H7 (cell line): ENCODE measurements at regions not wholly inside any gene's neighbourhood (a gene's known extent, or its start where the extent isn't known, plus 50 kb on each side); places are given as distances from the start of the nearest gene placed in this dataset.
A peak's percentile ranks its signal among the peaks of the same experiment; 100 is the strongest.

Source experiments
- DNase-seq: peaks from one replicate; pipeline ENCODE4 v3.0.0; 2012
- H3K27me3 ChIP-seq: 2 replicates; pipeline ENCODE4 v1.6.0; 2011; ENCODE audit warnings: mild to moderate bottlenecking, low read length; ENCODE audit not compliant: control insufficient read depth, insufficient read depth
- H3K36me3 ChIP-seq: replicated peaks from 2 replicates; pipeline ENCODE4 v1.5.1; 2011; ENCODE audit warnings: low read length; ENCODE audit not compliant: control insufficient read depth, insufficient read depth
- H3K4me3 ChIP-seq: 2 replicates; pipeline ENCODE4 v1.5.1; 2011; ENCODE audit warnings: low read depth, mild to moderate bottlenecking, control low read depth, low read length, moderate library complexity; ENCODE audit not compliant: insufficient read depth

GRCh38 chr21:24976238-24976637, 631.0 kb downstream of the MRPL39 start:
- no peak for DNase-seq
- Histone ChIP-seq H3K36me3 (no peaks in the 10 kb centered on the region), H3K27me3 (no peaks in the 10 kb centered on the region), H3K4me3 (no peak overlapping the region)

GRCh38 chr21:24969068-24969467, 638.2 kb downstream of the MRPL39 start:
- Histone ChIP-seq H3K4me3 (no peak overlapping the region), H3K36me3 (no peaks in the 10 kb centered on the region), H3K27me3 (no peaks in the 10 kb centered on the region)
- no peak for DNase-seq

DNA sequence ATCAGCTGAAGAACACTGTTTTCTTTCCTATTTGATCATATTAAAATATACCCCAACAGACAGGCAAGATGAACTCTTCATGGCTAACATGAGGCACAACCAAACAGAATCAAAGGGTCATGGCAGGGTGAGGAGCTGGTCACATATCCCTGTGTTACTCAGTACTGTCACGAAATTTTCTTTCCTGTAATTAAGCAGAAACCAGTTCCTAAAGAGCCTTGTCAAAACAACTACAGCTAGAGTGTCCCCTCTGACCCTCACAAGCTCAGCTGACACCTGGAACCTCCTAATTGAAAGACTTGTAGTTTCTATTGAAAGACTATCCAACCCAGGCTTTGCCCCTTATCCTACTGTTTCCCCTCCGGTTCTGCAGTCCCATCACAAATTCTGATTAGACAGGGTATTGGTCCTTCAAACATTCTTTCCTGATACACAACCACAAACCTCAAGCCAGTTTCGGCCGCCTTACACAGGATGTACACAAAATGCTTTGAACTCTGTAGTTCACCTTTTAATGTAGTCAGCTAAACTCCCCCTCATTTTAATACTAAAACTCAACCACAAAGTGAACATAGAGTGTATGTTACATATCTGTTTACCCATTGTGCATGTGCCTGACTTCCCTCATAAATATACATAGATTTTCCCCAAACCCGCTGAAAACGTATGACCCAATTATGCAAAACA, 651.9 kb downstream of the MRPL39 start:
- Histone ChIP-seq H3K36me3 (no peaks in the 10 kb centered on the region), H3K4me3 (no peak overlapping the region), H3K27me3 (no peaks in the 10 kb centered on the region)
- no peak for DNase-seq

GRCh38 chr21:24948186-24948585, 659.1 kb downstream of the MRPL39 start:
- no peak overlapping the region for H3K4me3 ChIP-seq
- DNase-seq: no peak
- H3K36me3 ChIP-seq: no peaks in the 10 kb centered on the region
- no peaks in the 10 kb centered on the region for H3K27me3 ChIP-seq

- Histone ChIP-seq H3K4me3 (no peak overlapping the region), H3K36me3 (no peaks in the 10 kb centered on the region), H3K27me3 (no peaks in the 10 kb centered on the region)
- DNase-seq: no peak
These were observed 661.4 kb downstream of the MRPL39 start for GRCh38 chr21:24945910-24946309.

GRCh38 chr21:24941316-24942185, 665.7 kb downstream of the MRPL39 start:
- H3K4me3 ChIP-seq: no peak overlapping the region
- H3K27me3 ChIP-seq: no peaks in the 10 kb centered on the region
- H3K36me3 ChIP-seq: no peaks in the 10 kb centered on the region
- peak; percentile 1 for DNase-seq

GRCh38 chr21:24939291-24939690, 668.0 kb downstream of the MRPL39 start:
- no peak for DNase-seq
- Histone ChIP-seq H3K36me3 (no peaks in the 10 kb centered on the region), H3K4me3 (no peak overlapping the region), H3K27me3 (no peaks in the 10 kb centered on the region)

GRCh38 chr21:24938573-24938972, 668.7 kb downstream of the MRPL39 start:
- Histone ChIP-seq H3K4me3 (no peak overlapping the region), H3K27me3 (no peaks in the 10 kb centered on the region), H3K36me3 (no peaks in the 10 kb centered on the region)
- no peak for DNase-seq

DNA sequence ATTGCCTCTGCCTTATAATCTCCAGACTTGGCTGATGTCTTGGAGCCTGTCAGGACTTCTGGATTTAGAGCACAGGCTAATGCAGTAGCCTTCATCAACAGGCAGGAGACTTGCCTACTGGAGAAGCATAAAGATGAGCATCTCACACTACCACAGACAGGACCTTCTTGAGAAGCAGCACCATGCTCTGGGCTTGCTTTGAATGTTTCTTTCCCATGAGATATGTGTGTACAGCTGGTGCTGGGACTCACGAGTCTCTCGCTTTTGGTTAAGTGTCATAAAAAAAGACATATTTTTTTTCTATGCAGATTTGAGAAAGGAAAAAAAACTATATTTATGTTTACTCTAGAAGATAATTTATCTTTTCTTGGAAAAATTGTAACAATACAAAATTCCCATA, 671.3 kb downstream of the MRPL39 start:
- Histone ChIP-seq H3K4me3 (no peak overlapping the region), H3K27me3 (no peaks in the 10 kb centered on the region), H3K36me3 (no peaks in the 10 kb centered on the region)
- DNase-seq: no peak

DNA sequence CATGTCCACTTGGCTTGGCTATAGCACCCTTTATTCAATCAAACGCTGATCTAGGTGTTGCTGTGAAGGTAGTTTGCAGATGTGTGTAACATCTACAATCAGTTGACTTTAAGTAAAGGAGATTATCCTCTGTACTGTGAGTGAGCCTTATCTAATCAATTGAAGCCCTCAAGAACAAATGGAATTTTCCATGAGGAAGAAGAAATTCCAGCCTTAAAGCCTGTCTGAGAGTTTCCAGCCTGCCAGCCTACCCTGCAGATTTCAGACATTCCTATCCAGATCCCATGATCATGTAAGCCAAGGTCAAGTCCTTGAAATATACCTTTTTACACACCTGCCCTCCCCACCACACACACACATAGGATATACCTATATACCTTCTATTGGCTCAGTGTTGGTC, 696.7 kb downstream of the MRPL39 start:
- Histone ChIP-seq H3K27me3 (no peaks in the 10 kb centered on the region), H3K4me3 (no peak overlapping the region), H3K36me3 (no peaks in the 10 kb centered on the region)
- DNase-seq: no peak

DNA sequence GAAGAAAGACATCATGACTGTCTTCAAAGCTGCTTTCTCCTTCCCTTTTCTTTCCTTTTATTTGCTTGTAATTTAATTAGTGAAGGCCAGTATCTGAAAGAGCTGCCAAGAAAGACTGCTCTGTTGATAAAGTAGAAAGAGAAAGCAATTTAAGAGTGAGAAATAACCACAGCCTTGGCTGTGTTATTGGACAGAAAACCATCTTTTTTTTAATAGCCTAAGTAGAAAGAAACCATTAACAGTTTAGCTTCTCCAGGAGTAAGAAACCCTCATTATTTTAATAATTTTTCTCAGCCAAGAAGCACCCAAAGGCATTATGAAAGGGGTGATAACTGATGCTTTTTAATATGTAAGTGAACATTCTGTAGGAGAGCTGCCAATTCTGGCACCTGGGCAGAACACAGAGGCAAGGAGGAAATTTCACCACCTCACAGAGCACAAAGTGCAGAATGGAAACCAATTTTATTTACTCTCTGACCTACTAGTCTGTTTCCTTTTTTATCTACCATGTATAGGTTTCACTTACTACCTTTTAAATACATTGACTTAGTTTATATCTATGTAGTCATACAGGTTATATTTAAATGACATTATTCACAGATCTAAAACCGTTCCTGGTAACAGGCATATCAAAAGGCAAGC, 703.2 kb downstream of the MRPL39 start:
- Histone ChIP-seq H3K27me3 (no peaks in the 10 kb centered on the region), H3K4me3 (no peak overlapping the region), H3K36me3 (no peaks in the 10 kb centered on the region)
- DNase-seq: no peak

DNA sequence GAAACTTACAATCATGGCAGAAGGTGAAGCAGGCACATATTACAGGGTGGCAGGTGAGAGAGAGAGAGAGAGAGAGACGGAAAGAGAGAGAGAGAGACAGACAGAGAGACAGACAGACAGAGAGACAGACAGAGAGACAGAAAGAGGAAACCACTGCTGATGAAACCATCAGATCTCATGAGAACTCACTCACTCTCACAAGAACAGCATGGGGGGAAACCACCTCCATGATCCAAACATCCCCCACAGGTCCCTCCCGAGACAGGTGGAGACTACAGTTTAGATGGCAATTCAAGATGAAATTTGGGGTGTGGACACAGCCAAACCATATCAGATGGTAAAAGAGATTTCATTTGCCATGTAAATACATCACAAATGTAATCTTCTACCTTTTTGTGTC, 708.1 kb downstream of the MRPL39 start:
- Histone ChIP-seq H3K4me3 (no peak overlapping the region), H3K36me3 (no peaks in the 10 kb centered on the region), H3K27me3 (no peaks in the 10 kb centered on the region)
- DNase-seq: no peak

GRCh38 chr21:24897883-24898282, 709.4 kb downstream of the MRPL39 start:
- H3K36me3 ChIP-seq: no peaks in the 10 kb centered on the region
- no peaks in the 10 kb centered on the region for H3K27me3 ChIP-seq
- H3K4me3 ChIP-seq: no peak overlapping the region
- no peak for DNase-seq

- Histone ChIP-seq H3K4me3 (no peak overlapping the region), H3K36me3 (no peaks in the 10 kb centered on the region)
- no peak for DNase-seq
These were observed 710.6 kb downstream of the MRPL39 start for GRCh38 chr21:24896735-24897124.

More at GRCh38 chr21:24896735-24897124, 710.6 kb downstream of the MRPL39 start:
- no peaks in the 10 kb centered on the region for H3K27me3 ChIP-seq
